Glutamatergic neuron (in vitro differentiated cells): ENCODE measurements at regions not wholly inside any gene's neighbourhood (a gene's known extent, or its start where the extent isn't known, plus 50 kb on each side); places are given as distances from the start of the nearest gene placed in this dataset.

Experiments
- DNase-seq: peaks from one replicate; pipeline ENCODE4 v3.0.0; 2022
- H3K27ac Mint-ChIP-seq: one replicate; pipeline ENCODE4 v1.8.0; 2020; ENCODE audit warnings: mild to moderate bottlenecking, mixed read lengths, inconsistent platforms; ENCODE audit not compliant: unreplicated experiment
- H3K27me3 Mint-ChIP-seq: one replicate; pipeline ENCODE4 v1.8.0; 2020; ENCODE audit warnings: mild to moderate bottlenecking, moderate library complexity, mixed read lengths, inconsistent platforms; ENCODE audit not compliant: unreplicated experiment
- H3K36me3 Mint-ChIP-seq: one replicate; pipeline ENCODE4 v1.8.0; 2020; ENCODE audit warnings: mild to moderate bottlenecking, mixed read lengths, inconsistent platforms; ENCODE audit not compliant: unreplicated experiment
- H3K4me1 Mint-ChIP-seq: one replicate; pipeline ENCODE4 v1.8.0; 2020; ENCODE audit warnings: mild to moderate bottlenecking, low read depth, mixed read lengths, inconsistent platforms; ENCODE audit not compliant: unreplicated experiment
- H3K4me3 Mint-ChIP-seq: one replicate; pipeline ENCODE4 v1.8.0; 2020; ENCODE audit warnings: mild to moderate bottlenecking, mixed read lengths, inconsistent platforms; ENCODE audit not compliant: unreplicated experiment
- H3K9me3 Mint-ChIP-seq: one replicate; pipeline ENCODE4 v1.8.0; 2020; ENCODE audit warnings: mild to moderate bottlenecking, moderate library complexity, mixed read lengths, inconsistent platforms; ENCODE audit not compliant: unreplicated experiment
- TF ChIP-seq, protein P1 (sequence below): fragments of 200-600 bp; sonication (generic); IDR thresholded peaks from one replicate; pipeline ENCODE4 v1.5.0; 2021; ENCODE audit not compliant: partially characterized antibody, unreplicated experiment

DNA sequence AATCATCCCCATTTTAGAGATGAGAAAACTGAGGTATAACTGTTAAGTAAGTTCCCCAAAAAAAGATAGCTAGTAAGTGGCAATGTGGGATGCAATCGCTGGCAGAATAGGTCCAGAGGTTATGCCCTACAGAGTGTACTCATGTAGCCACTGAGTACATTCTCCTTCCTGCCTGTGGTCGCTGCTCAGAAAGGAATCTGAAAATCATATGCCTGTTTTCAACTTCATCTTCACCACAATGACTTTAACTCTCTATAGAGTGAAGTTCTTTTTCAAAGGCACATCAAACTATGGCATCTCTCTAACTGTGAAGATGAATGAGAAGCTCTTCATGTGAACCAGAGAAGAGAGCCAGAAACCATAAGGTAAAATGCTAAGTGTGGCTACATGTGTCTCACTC lies 162.2 kb upstream of the SLC25A13 start:
- TF ChIP-seq, protein P1, sequence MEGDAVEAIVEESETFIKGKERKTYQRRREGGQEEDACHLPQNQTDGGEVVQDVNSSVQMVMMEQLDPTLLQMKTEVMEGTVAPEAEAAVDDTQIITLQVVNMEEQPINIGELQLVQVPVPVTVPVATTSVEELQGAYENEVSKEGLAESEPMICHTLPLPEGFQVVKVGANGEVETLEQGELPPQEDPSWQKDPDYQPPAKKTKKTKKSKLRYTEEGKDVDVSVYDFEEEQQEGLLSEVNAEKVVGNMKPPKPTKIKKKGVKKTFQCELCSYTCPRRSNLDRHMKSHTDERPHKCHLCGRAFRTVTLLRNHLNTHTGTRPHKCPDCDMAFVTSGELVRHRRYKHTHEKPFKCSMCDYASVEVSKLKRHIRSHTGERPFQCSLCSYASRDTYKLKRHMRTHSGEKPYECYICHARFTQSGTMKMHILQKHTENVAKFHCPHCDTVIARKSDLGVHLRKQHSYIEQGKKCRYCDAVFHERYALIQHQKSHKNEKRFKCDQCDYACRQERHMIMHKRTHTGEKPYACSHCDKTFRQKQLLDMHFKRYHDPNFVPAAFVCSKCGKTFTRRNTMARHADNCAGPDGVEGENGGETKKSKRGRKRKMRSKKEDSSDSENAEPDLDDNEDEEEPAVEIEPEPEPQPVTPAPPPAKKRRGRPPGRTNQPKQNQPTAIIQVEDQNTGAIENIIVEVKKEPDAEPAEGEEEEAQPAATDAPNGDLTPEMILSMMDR, result no peak
- H3K9me3 Mint-ChIP-seq, result no peaks in the 10 kb centered on the region
- DNase-seq, result no peak
- peaks cover 1% of the 10 kb centered on the region for H3K27me3 Mint-ChIP-seq
- no peaks in the 10 kb centered on the region for H3K4me1 Mint-ChIP-seq
- H3K27ac Mint-ChIP-seq, result no peak overlapping the region
- no peaks in the 10 kb centered on the region for H3K36me3 Mint-ChIP-seq
- no peak overlapping the region for H3K4me3 Mint-ChIP-seq

DNA sequence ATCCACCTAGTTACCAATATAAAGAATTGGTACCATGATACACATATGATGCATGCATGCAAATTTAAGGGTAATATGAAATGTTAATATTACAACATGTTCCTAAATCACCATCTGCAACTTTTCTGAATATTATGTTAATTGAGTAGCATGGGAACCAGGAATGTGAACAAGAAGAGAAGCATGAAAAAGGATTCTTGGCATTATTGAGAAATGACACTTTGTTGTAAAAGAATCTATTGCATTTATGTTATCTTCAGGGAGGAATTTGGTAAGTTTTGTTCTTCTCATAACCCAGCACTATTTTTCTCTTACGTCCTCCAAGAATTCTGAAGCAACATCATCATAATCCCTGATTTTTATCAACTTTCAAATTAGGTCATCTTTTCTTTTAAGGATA lies 159.9 kb upstream of the SLC25A13 start:
- TF ChIP-seq, protein P1, result no peak
- no peak overlapping the region for H3K27ac Mint-ChIP-seq
- DNase-seq, result no peak
- no peaks in the 10 kb centered on the region for H3K9me3 Mint-ChIP-seq
- H3K36me3 Mint-ChIP-seq, result no peaks in the 10 kb centered on the region
- H3K4me1 Mint-ChIP-seq, result no peaks in the 10 kb centered on the region
- H3K4me3 Mint-ChIP-seq, result no peak overlapping the region
- peaks cover 1% of the 10 kb centered on the region for H3K27me3 Mint-ChIP-seq

- H3K27me3 Mint-ChIP-seq, result peaks cover 1% of the 10 kb centered on the region
- no peaks in the 10 kb centered on the region for H3K9me3 Mint-ChIP-seq
- DNase-seq, result no peak
- no peak overlapping the region for H3K27ac Mint-ChIP-seq
- no peaks in the 10 kb centered on the region for H3K36me3 Mint-ChIP-seq
- no peaks in the 10 kb centered on the region for H3K4me1 Mint-ChIP-seq
- TF ChIP-seq, protein P1, result no peak
- H3K4me3 Mint-ChIP-seq, result no peak overlapping the region
Observed at GRCh38 chr7:96479015-96479645, 157.2 kb upstream of the SLC25A13 start.

- DNase-seq, result no peak
- Mint-ChIP-seq H3K4me3 (no peak overlapping the region), H3K27me3 (no peaks in the 10 kb centered on the region), H3K4me1 (no peaks in the 10 kb centered on the region), H3K36me3 (no peaks in the 10 kb centered on the region), H3K27ac (no peak overlapping the region), H3K9me3 (no peaks in the 10 kb centered on the region)
- TF ChIP-seq, protein P1, result no peak
Observed at GRCh38 chr7:96471606-96472005, 149.7 kb upstream of the SLC25A13 start.

- TF ChIP-seq, protein P1, result no peak
- H3K4me3 Mint-ChIP-seq, result no peak overlapping the region
- no peaks in the 10 kb centered on the region for H3K27me3 Mint-ChIP-seq
- H3K9me3 Mint-ChIP-seq, result no peaks in the 10 kb centered on the region
- peaks cover 2% of the 10 kb centered on the region for H3K4me1 Mint-ChIP-seq
- DNase-seq, result no peak
- no peaks in the 10 kb centered on the region for H3K36me3 Mint-ChIP-seq
- no peak overlapping the region for H3K27ac Mint-ChIP-seq
Observed at GRCh38 chr7:96452146-96452545, 130.2 kb upstream of the SLC25A13 start.
